ENCODE measurements at regions not wholly inside any gene's neighbourhood (a gene's known extent, or its start where the extent isn't known, plus 50 kb on each side); places are given as distances from the start of the nearest gene placed in this dataset.
"Not testable (repeated sequence)": the region's sequence is repeated elsewhere in the genome, so short reads cannot be mapped to it uniquely, and the experiment has no call there.

- no peak for DNase-seq
These were observed 80.7 kb upstream of the CCDC167 start for GRCh38 chr6:37580176-37580955.

- DNase-seq: no peak
These were observed 79.9 kb upstream of the CCDC167 start for GRCh38 chr6:37579444-37580067.

GRCh38 chr6:37578104-37578503, 78.4 kb upstream of the CCDC167 start:
- DNase-seq: no peak

GRCh38 chr6:37576336-37576737, 76.6 kb upstream of the CCDC167 start:
- peak; percentile 81 for DNase-seq

- no peak for DNase-seq
These were observed 75.5 kb upstream of the CCDC167 start for GRCh38 chr6:37575221-37575620.

- no peak for DNase-seq
These were observed 72.6 kb upstream of the CCDC167 start for GRCh38 chr6:37572334-37572733.

GRCh38 chr6:37570482-37571133, 70.9 kb upstream of the CCDC167 start:
- no peak for DNase-seq

GRCh38 chr6:37569743-37570481, 70.2 kb upstream of the CCDC167 start:
- DNase-seq: no peak

GRCh38 chr6:37569317-37569716, 69.6 kb upstream of the CCDC167 start:
- DNase-seq: no peak

- no peak for DNase-seq
These were observed 67.3 kb upstream of the CCDC167 start for GRCh38 chr6:37566950-37567349.

GRCh38 chr6:37566111-37566949, 66.6 kb upstream of the CCDC167 start:
- peak; percentile 31 for DNase-seq

GRCh38 chr6:37565267-37566110, 65.8 kb upstream of the CCDC167 start:
- no peak for DNase-seq

- DNase-seq: not testable (repeated sequence)
These were observed 63.2 kb upstream of the CCDC167 start for GRCh38 chr6:37562926-37563288.

- DNase-seq: no peak
These were observed 61.7 kb upstream of the CCDC167 start for GRCh38 chr6:37561361-37561760.

- no peak for DNase-seq
These were observed 61.0 kb upstream of the CCDC167 start for GRCh38 chr6:37560737-37561103.

- no peak for DNase-seq
These were observed 59.8 kb upstream of the CCDC167 start for GRCh38 chr6:37559501-37559900.

GRCh38 chr6:37559050-37559449, 59.4 kb upstream of the CCDC167 start:
- no peak for DNase-seq

GRCh38 chr6:37558646-37559045, 59.0 kb upstream of the CCDC167 start:
- no peak for DNase-seq

- no peak for DNase-seq
These were observed 58.5 kb upstream of the CCDC167 start for GRCh38 chr6:37558168-37558567.

GRCh38 chr6:37557645-37558114, 58.0 kb upstream of the CCDC167 start:
- no peak for DNase-seq

Measured in fibroblast of skin of scalp (primary cell).